BE2C (cell line): ENCODE measurements at regions not wholly inside any gene's neighbourhood (a gene's known extent, or its start where the extent isn't known, plus 50 kb on each side); places are given as distances from the start of the nearest gene placed in this dataset.

Experiments used
- DNase-seq: peaks from one replicate; pipeline ENCODE4 v3.0.0-alpha.2; 2020
- H3K27me3 ChIP-seq: fragments of 250-450 bp; sonication (Bioruptor Pico); 2 replicates; pipeline ENCODE4 v1.5.1; 2020; ENCODE audit warnings: mild to moderate bottlenecking
- H3K36me3 ChIP-seq: fragments of 250-450 bp; sonication (Bioruptor Pico); 2 replicates; pipeline ENCODE4 v1.5.1; 2020; ENCODE audit warnings: mild to moderate bottlenecking
- H3K4me1 ChIP-seq: fragments of 250-450 bp; sonication (Bioruptor Pico); 2 replicates; pipeline ENCODE4 v1.5.1; 2020
- H3K4me3 ChIP-seq: 2 replicates; pipeline ENCODE4 v1.5.1; 2011; ENCODE audit warnings: low read depth, low read length
- H3K9me3 ChIP-seq: fragments of 250-450 bp; sonication (Bioruptor Pico); 2 replicates; pipeline ENCODE4 v1.5.1; 2020
- CTCF ChIP-seq: IDR thresholded peaks from 2 replicates; pipeline ENCODE4 v1.5.1; 2012; ENCODE audit warnings: mild to moderate bottlenecking, low read depth, low read length

DNA sequence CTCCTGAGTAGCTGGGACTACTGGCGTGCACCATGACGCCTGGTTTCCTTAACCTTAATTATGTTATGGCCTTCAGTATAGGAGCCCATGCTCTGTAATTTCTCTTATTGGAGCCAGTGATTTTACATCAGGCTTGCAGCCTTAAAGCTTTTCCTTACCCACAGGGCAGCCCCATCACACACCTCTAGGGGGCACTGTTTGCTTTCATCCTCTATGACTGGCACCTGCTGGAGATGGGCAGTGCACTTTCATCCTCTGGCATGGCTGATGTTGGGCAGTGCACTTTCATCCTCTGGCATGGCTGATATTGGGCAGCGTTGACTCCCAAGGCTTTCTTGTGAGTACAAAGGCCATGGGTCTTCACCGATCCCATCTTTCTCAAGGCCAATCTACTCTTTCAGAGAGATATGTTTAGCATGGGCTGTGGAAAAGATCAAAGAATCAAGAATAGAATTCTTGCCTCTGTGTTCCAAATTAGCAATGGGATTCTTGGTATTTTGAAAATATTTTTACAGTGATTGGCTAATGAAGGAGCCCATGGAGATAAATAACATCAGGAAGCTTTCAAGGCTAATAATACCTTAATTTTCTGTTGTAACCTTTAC is 80.7 kb upstream of the MEX3C start:
- peak; percentile 48 for DNase-seq
- H3K27me3 ChIP-seq, result no peaks in the 10 kb centered on the region
- no peaks in the 10 kb centered on the region for H3K36me3 ChIP-seq
- H3K4me3 ChIP-seq, result no peak overlapping the region
- H3K9me3 ChIP-seq, result no peaks in the 10 kb centered on the region
- H3K4me1 ChIP-seq, result no peaks in the 10 kb centered on the region; the same call in 1 of the 2 replicates
- peak; percentile 70 for TF ChIP-seq CTCF

- H3K4me3 ChIP-seq, result no peak overlapping the region
- TF ChIP-seq CTCF, result no peak
- no peaks in the 10 kb centered on the region for H3K36me3 ChIP-seq
These were observed 82.0 kb upstream of the MEX3C start for GRCh38 chr18:51279367-51279984.

GRCh38 chr18:51287818-51288508 is 90.5 kb upstream of the MEX3C start:
- H3K9me3 ChIP-seq, result no peaks in the 10 kb centered on the region
- no peaks in the 10 kb centered on the region for H3K27me3 ChIP-seq
- no peak for TF ChIP-seq CTCF
- DNase-seq, result no peak
- H3K4me3 ChIP-seq, result no peak overlapping the region
- H3K36me3 ChIP-seq, result no peaks in the 10 kb centered on the region
- no peaks in the 10 kb centered on the region for H3K4me1 ChIP-seq

More at GRCh38 chr18:51279367-51279984, 82.0 kb upstream of the MEX3C start:
- Histone ChIP-seq H3K27me3 (no peaks in the 10 kb centered on the region), H3K9me3 (no peaks in the 10 kb centered on the region), H3K4me1 (no peaks in the 10 kb centered on the region; the same call in 1 of the 2 replicates)
- no peak for DNase-seq

- Histone ChIP-seq H3K27me3 (no peaks in the 10 kb centered on the region), H3K36me3 (no peaks in the 10 kb centered on the region), H3K4me1 (no peaks in the 10 kb centered on the region), H3K9me3 (no peaks in the 10 kb centered on the region), H3K4me3 (no peak overlapping the region)
- TF ChIP-seq CTCF, result no peak
- no peak for DNase-seq
These were observed 91.1 kb upstream of the MEX3C start for GRCh38 chr18:51288582-51288981.

DNA sequence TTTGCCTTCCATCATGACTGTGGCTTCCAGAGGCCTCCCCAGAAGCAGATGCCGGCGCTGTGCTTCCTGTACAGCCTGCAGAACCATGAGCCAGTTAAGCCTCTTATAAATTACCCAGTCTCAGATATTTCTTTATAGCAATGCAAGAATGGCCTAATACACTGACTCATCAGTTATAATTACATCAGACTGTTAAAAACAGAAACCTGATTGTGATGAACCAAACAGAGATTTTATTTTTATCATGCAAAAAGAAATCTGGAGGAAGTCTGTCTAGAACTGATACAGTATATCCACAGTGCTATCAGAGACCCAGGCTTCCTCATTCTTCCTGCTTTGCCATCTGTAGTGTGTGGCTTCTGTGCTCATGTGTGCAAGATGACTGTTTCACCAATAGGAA is 93.4 kb upstream of the MEX3C start:
- H3K9me3 ChIP-seq, result no peaks in the 10 kb centered on the region
- no peaks in the 10 kb centered on the region for H3K27me3 ChIP-seq
- TF ChIP-seq CTCF, result no peak
- no peaks in the 10 kb centered on the region for H3K4me1 ChIP-seq
- H3K4me3 ChIP-seq, result no peak overlapping the region
- no peak for DNase-seq
- no peaks in the 10 kb centered on the region for H3K36me3 ChIP-seq

DNA sequence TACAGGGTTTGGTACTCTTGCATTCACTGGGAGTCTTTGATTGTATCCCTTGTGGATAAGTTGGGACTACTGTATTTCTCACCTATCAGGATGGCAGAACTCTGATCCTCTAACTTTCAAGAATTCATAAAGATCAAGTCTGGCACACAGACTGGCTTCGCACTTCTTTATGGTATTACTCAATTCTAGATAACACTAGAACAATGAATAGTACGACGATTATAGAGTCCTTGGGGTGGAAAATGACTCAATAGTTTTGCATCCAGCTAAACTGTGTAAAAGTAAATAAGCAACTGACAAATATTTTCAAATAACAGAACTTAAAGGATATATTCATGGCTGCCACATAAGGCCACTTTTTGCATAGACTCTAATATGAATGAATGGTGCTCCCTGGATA is 103.4 kb upstream of the MEX3C start:
- no peaks in the 10 kb centered on the region for H3K36me3 ChIP-seq
- H3K27me3 ChIP-seq, result no peaks in the 10 kb centered on the region
- H3K4me3 ChIP-seq, result no peak overlapping the region
- no peak for TF ChIP-seq CTCF
- no peak for DNase-seq
- H3K9me3 ChIP-seq, result no peaks in the 10 kb centered on the region
- H3K4me1 ChIP-seq, result no peaks in the 10 kb centered on the region
